ENCODE measurements at regions not wholly inside any gene's neighbourhood (a gene's known extent, or its start where the extent isn't known, plus 50 kb on each side); places are given as distances from the start of the nearest gene placed in this dataset.

GRCh38 chr6:25060522-25060921 is 124.8 kb upstream of the RIPOR2 start:
- FAIRE-seq (no peak), ATAC-seq (no peak), DNase-seq (ENCODE audit: low spot score) (no peak)
- ChIA-PET POLR2A (no interaction called here), CTCF (ENCODE audit: low intra/inter-chr PET ratio, low total read pairs) (no interaction called here)
- no peak overlapping the region for H3K9ac ChIP-seq (ENCODE audit: insufficient read depth, low read depth, low read length)
- H2AFZ ChIP-seq (ENCODE audit: low read length), result no peak overlapping the region
- BruUV-seq (replicated peaks), result no TSS peak
- 18% methylated on average over 2 of the region's 2 CpGs for WGBS (ENCODE audit: low lambda C conversion rate)
- H3K4me1 ChIP-seq (ENCODE audit: insufficient read depth, low read length), result no peaks in the 10 kb centered on the region
- in situ Hi-C loops (cut with HindIII; ENCODE audit: extremely low pct_ligation_motif_present, low pct_unique_long_range_greater_than_20kb), result loop anchor here (25.0 kb wide), 1 partner anchor 473 kb away; no protein-coding TSS in a partner anchor
- no peaks in the 10 kb centered on the region for H4K20me1 ChIP-seq (ENCODE audit: insufficient read depth, low read length)
- TF ChIP-seq REXO4 (CRISPR knock-in tag; IDR thresholded peaks at IDR 0.05; ENCODE audit: borderline replicate concordance) (no peak), ZNF629 (CRISPR knock-in tag; conservative IDR thresholded peaks at IDR 0.05) (no peak)
- no peaks in the 10 kb centered on the region for H3K36me3 ChIP-seq (replicated peaks in 1 of 2; ENCODE audit: control insufficient read depth in 1 of 2, insufficient read depth in 2 of 2, low read length in 2 of 2)
- no peak overlapping the region for H3K27ac ChIP-seq (ENCODE audit: extremely low read length, insufficient read depth, low read length)
- H3K4me3 ChIP-seq (replicated peaks in 1 of 3; ENCODE audit: insufficient read depth in 1 of 3, low read depth in 2 of 3, low read length in 3 of 3), result no peak overlapping the region
- H3K4me2 ChIP-seq (ENCODE audit: low read depth, low read length), result no peak overlapping the region
- no peaks in the 10 kb centered on the region for H3K27me3 ChIP-seq (ENCODE audit: control insufficient read depth in 1 of 2, insufficient read depth in 2 of 2, low read length in 2 of 2)
- intact Hi-C loops (cut with micrococcal nuclease; ENCODE audit: unreplicated experiment), result no loop called here
- H3K9me3 ChIP-seq (ENCODE audit: low read length), result no peaks in the 10 kb centered on the region
- no peaks in the 10 kb centered on the region for H3K79me2 ChIP-seq (ENCODE audit: insufficient read depth, low read length)

- ChIA-PET POLR2A (no interaction called here), CTCF (ENCODE audit: low intra/inter-chr PET ratio, low total read pairs) (no interaction called here)
- DNase-seq (ENCODE audit: low spot score) (no peak), FAIRE-seq (no peak), ATAC-seq (no peak)
- Histone ChIP-seq H3K9me3 (ENCODE audit: low read length) (no peaks in the 10 kb centered on the region), H3K4me3 (replicated peaks in 1 of 3; ENCODE audit: insufficient read depth in 1 of 3, low read depth in 2 of 3, low read length in 3 of 3) (no peak overlapping the region), H3K27ac (ENCODE audit: extremely low read length, insufficient read depth, low read length) (no peak overlapping the region), H2AFZ (ENCODE audit: low read length) (no peak overlapping the region), H3K27me3 (ENCODE audit: control insufficient read depth in 1 of 2, insufficient read depth in 2 of 2, low read length in 2 of 2) (no peaks in the 10 kb centered on the region), H4K20me1 (ENCODE audit: insufficient read depth, low read length) (no peaks in the 10 kb centered on the region), H3K36me3 (replicated peaks in 1 of 2; ENCODE audit: control insufficient read depth in 1 of 2, insufficient read depth in 2 of 2, low read length in 2 of 2) (no peaks in the 10 kb centered on the region), H3K4me2 (ENCODE audit: low read depth, low read length) (no peak overlapping the region), H3K9ac (ENCODE audit: insufficient read depth, low read depth, low read length) (no peak overlapping the region), H3K79me2 (ENCODE audit: insufficient read depth, low read length) (no peaks in the 10 kb centered on the region), H3K4me1 (ENCODE audit: insufficient read depth, low read length) (no peaks in the 10 kb centered on the region)
- WGBS (ENCODE audit: low lambda C conversion rate), result 24% methylated on average over 6 of the region's 6 CpGs
- in situ Hi-C loops (cut with HindIII; ENCODE audit: extremely low pct_ligation_motif_present, low pct_unique_long_range_greater_than_20kb), result loop anchor here (25.0 kb wide), 1 partner anchor 474 kb away; no protein-coding TSS in a partner anchor
- no TSS peak for BruUV-seq (replicated peaks)
- TF ChIP-seq TRIM22 (IDR thresholded peaks at IDR 0.05) (no peak), KLF12 (CRISPR knock-in tag; IDR thresholded peaks at IDR 0.05; ENCODE audit: borderline replicate concordance) (no peak), CCDC6 (CRISPR knock-in tag; IDR thresholded peaks at IDR 0.05) (no peak), ZNF770 (CRISPR knock-in tag; IDR thresholded peaks at IDR 0.05) (no peak), CSRNP1 (CRISPR knock-in tag; IDR thresholded peaks at IDR 0.05) (no peak), GPBP1L1 (CRISPR knock-in tag; IDR thresholded peaks at IDR 0.05) (no peak), ZBTB21 (CRISPR knock-in tag; IDR thresholded peaks at IDR 0.05) (no peak), MAFF (IDR thresholded peaks at IDR 0.05; ENCODE audit: low read depth, low read length) (no peak), ATF1 (CRISPR knock-in tag; IDR thresholded peaks at IDR 0.05) (no peak)
- intact Hi-C loops (cut with micrococcal nuclease; ENCODE audit: unreplicated experiment), result no loop called here
These were observed 125.7 kb upstream of the RIPOR2 start for GRCh38 chr6:25061289-25061936.
